H9 (cell line): ENCODE measurements at regions not wholly inside any gene's neighbourhood (a gene's known extent, or its start where the extent isn't known, plus 50 kb on each side); places are given as distances from the start of the nearest gene placed in this dataset.

Experiments used
- DNase-seq: peaks from one replicate; pipeline ENCODE4 v3.0.0-alpha.2; 2017
- H2AFZ ChIP-seq: one replicate; pipeline ENCODE4 v1.6.1; 2013; ENCODE audit warnings: mild to moderate bottlenecking, low read length, control low read depth, moderate library complexity
- H2AK5ac ChIP-seq: 2 replicates; pipeline ENCODE4 v1.6.1; 2013; ENCODE audit warnings: low read length, control low read depth, mixed read lengths; ENCODE audit not compliant: insufficient read length
- H2BK120ac ChIP-seq: one replicate; pipeline ENCODE4 v1.6.1; 2013; ENCODE audit warnings: low read depth, mild to moderate bottlenecking, low read length, control low read depth, inconsistent platforms; ENCODE audit not compliant: poor library complexity, severe bottlenecking
- H2BK12ac ChIP-seq: 2 replicates; pipeline ENCODE4 v1.6.1; 2013; ENCODE audit warnings: low read length, control low read depth, mixed read lengths, low read depth; ENCODE audit not compliant: insufficient read length
- H2BK15ac ChIP-seq: 2 replicates; pipeline ENCODE4 v1.6.1; 2013; ENCODE audit warnings: low read depth, low read length, control low read depth
- H2BK20ac ChIP-seq: one replicate; pipeline ENCODE4 v1.6.1; 2013; ENCODE audit warnings: low read depth, mild to moderate bottlenecking, low read length, control low read depth, inconsistent platforms; ENCODE audit not compliant: poor library complexity, severe bottlenecking
- H2BK5ac ChIP-seq: 2 replicates; pipeline ENCODE4 v1.6.1; 2013; ENCODE audit warnings: low read length, control low read depth, mixed read lengths; ENCODE audit not compliant: insufficient read length
- H3K14ac ChIP-seq: 2 replicates; pipeline ENCODE4 v1.6.1; 2013; ENCODE audit warnings: low read length, control low read depth; ENCODE audit not compliant: insufficient read depth
- H3K18ac ChIP-seq: 2 replicates; pipeline ENCODE4 v1.6.1; 2013; ENCODE audit warnings: low read depth, mild to moderate bottlenecking, mixed read lengths, low read length, control low read depth; ENCODE audit not compliant: insufficient read length
- H3K23ac ChIP-seq: 2 replicates; pipeline ENCODE4 v1.6.1; 2013; ENCODE audit warnings: low read length, control low read depth, mixed read lengths, low read depth; ENCODE audit not compliant: insufficient read length
- H3K23me2 ChIP-seq: 2 replicates; pipeline ENCODE4 v1.6.1; 2013; ENCODE audit warnings: low read depth, mild to moderate bottlenecking, mixed read lengths, low read length, control low read depth; ENCODE audit not compliant: insufficient read length, poor library complexity, severe bottlenecking
- H3K27ac ChIP-seq: 2 replicates; pipeline ENCODE4 v1.5.1; 2013; ENCODE audit warnings: low read length, control low read depth, mixed read lengths, low read depth; ENCODE audit not compliant: insufficient read length
- H3K27me3 ChIP-seq: 2 replicates; pipeline ENCODE4 v1.6.1; 2013; ENCODE audit warnings: low read length, control low read depth, inconsistent platforms; ENCODE audit not compliant: insufficient read depth
- H3K4ac ChIP-seq: 2 replicates; pipeline ENCODE4 v1.6.1; 2013; ENCODE audit warnings: low read depth, mild to moderate bottlenecking, control low read depth, inconsistent platforms, low read length, moderate library complexity
- H3K4me1 ChIP-seq: 2 replicates; pipeline ENCODE4 v1.6.1; 2013; ENCODE audit warnings: low read length, control low read depth, inconsistent platforms; ENCODE audit not compliant: insufficient read depth
- H3K4me2 ChIP-seq: 2 replicates; pipeline ENCODE4 v1.6.1; 2013; ENCODE audit warnings: low read length, control low read depth, mixed read lengths; ENCODE audit not compliant: insufficient read length, insufficient read depth
- H3K56ac ChIP-seq: 2 replicates; pipeline ENCODE4 v1.6.1; 2013; ENCODE audit warnings: low read depth, mild to moderate bottlenecking, mixed read lengths, low read length, control low read depth; ENCODE audit not compliant: insufficient read length
- H3K79me1 ChIP-seq: 2 replicates; pipeline ENCODE4 v1.6.1; 2013; ENCODE audit warnings: low read depth, mild to moderate bottlenecking, moderate library complexity, low read length, control low read depth, inconsistent platforms; ENCODE audit not compliant: insufficient read depth, poor library complexity, severe bottlenecking
- H3K79me2 ChIP-seq: 2 replicates; pipeline ENCODE4 v1.6.1; 2013; ENCODE audit warnings: low read length, control low read depth, inconsistent platforms; ENCODE audit not compliant: insufficient read depth
- H3K9ac ChIP-seq: 2 replicates; pipeline ENCODE4 v1.6.1; 2013; ENCODE audit warnings: low read length, control low read depth, mixed read lengths; ENCODE audit not compliant: insufficient read length; ENCODE audit errors: extremely low read depth
- H3K9me3 ChIP-seq: one replicate; pipeline ENCODE4 v1.6.1; 2013; ENCODE audit warnings: low read depth, low read length, inconsistent platforms; ENCODE audit not compliant: control insufficient read depth
- H3T11ph ChIP-seq: one replicate; pipeline ENCODE4 v1.6.1; 2013; ENCODE audit warnings: mild to moderate bottlenecking, low read length, control low read depth, inconsistent platforms
- H4K20me1 ChIP-seq: one replicate; pipeline ENCODE4 v1.6.1; 2013; ENCODE audit not compliant: control insufficient read depth, insufficient read length, insufficient read depth
- H4K5ac ChIP-seq: 2 replicates; pipeline ENCODE4 v1.6.1; 2013; ENCODE audit warnings: low read depth, mild to moderate bottlenecking, mixed read lengths, low read length, control low read depth; ENCODE audit not compliant: insufficient read length
- H4K8ac ChIP-seq: replicated peaks from 2 replicates; pipeline ENCODE4 v1.6.1; 2013; ENCODE audit warnings: low read length, control low read depth, mixed read lengths, low read depth; ENCODE audit not compliant: insufficient read length
- H4K91ac ChIP-seq: 2 replicates; pipeline ENCODE4 v1.6.1; 2013; ENCODE audit warnings: low read depth, mild to moderate bottlenecking, moderate library complexity, mixed read lengths, low read length, control low read depth; ENCODE audit not compliant: insufficient read length
- H3K27ac Mint-ChIP-seq, 3 experiments: 2 replicates in 2 of 3; 3 replicates in 1 of 3; pipeline ENCODE4 v1.8.0; 2020 to 2021; ENCODE audit warnings: mixed read lengths in 3 of 3, mild to moderate bottlenecking in 1 of 3, moderate library complexity in 1 of 3
- H3K27me3 Mint-ChIP-seq: 2 replicates; pipeline ENCODE4 v1.8.0; 2021; ENCODE audit warnings: low read depth, mild to moderate bottlenecking, moderate library complexity, mixed read lengths
- H3K36me3 Mint-ChIP-seq, 3 experiments: 2 replicates in 2 of 3; 3 replicates in 1 of 3; pipeline ENCODE4 v1.8.0; 2020 to 2021; ENCODE audit warnings: low read depth in 3 of 3, mixed read lengths in 3 of 3; ENCODE audit not compliant: insufficient read depth in 1 of 3
- H3K4me1 Mint-ChIP-seq, 2 experiments: 2 replicates each; pipeline ENCODE4 v1.8.0; 2020; ENCODE audit warnings: mixed read lengths in 2 of 2
- H3K4me3 Mint-ChIP-seq, 2 experiments: 2 replicates in 1 of 2; 3 replicates in 1 of 2; pipeline ENCODE4 v1.8.0; 2020 to 2021; ENCODE audit warnings: mild to moderate bottlenecking in 2 of 2, mixed read lengths in 2 of 2, moderate library complexity in 1 of 2
- H3K9me3 Mint-ChIP-seq, 2 experiments: 2 replicates in 1 of 2; 3 replicates in 1 of 2; pipeline ENCODE4 v1.8.0; 2020; ENCODE audit warnings: mild to moderate bottlenecking in 2 of 2, mixed read lengths in 2 of 2, moderate library complexity in 1 of 2
- WGBS: extraction: QIAGEN DNeasy Blood & Tissue Kit; methylation state at CpG from one replicate; pipeline ENCODE4 v1.1.7; 2013; ENCODE audit warnings: missing lambda C conversion rate, low lambda C conversion rate, mixed read lengths; ENCODE audit not compliant: insufficient read length; ENCODE audit errors: extremely low coverage; 5-methylcytosine and 5-hydroxymethylcytosine counted together
- TF ChIP-seq, protein P1 (sequence below): fragments of 200-600 bp; sonication (generic); conservative IDR thresholded peaks from 3 replicates; pipeline ENCODE4 v1.8.0; 2021; ENCODE audit warnings: antibody characterized with exemption, mild to moderate bottlenecking

DNA sequence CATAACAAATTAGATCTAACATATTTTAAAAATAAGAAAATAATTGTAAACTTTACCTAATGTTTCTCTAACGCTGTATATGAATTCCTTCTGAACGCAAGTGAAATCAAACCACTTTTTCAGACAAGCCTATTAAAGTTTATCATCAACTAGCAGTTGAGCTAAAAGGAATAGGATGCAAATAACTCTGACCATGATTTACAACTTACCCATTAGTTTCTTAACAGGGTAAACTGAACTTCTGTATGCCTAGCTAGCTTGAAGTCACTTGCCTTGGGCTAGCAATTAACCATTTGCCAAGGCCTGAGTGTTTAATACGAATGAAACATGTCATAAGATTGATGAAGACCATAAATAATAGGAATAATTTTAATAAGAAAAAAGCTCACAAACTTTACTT is 762.7 kb upstream of the ARRDC3 start:
- WGBS, result no CpG with 5 or more reads among the region's 3 CpGs
- H4K8ac ChIP-seq, result no peak overlapping the region
- no peaks in the 10 kb centered on the region for H3K9me3 Mint-ChIP-seq

More for the DNA sequence above, 762.7 kb upstream of the ARRDC3 start:
- Mint-ChIP-seq H3K36me3 (no peaks in the 10 kb centered on the region), H3K4me1 (no peaks in the 10 kb centered on the region), H3K4me3 (no peak overlapping the region), H3K27ac (no peak overlapping the region), H3K27me3 (no peaks in the 10 kb centered on the region)
- H3K14ac ChIP-seq, result no peak overlapping the region
- no peak overlapping the region for H3K4ac ChIP-seq
- no peak overlapping the region for H2BK15ac ChIP-seq
- no peaks in the 10 kb centered on the region for H4K20me1 ChIP-seq
- no peak overlapping the region for H2BK120ac ChIP-seq
- no peak overlapping the region for H4K5ac ChIP-seq
- H3K27me3 ChIP-seq, result no peaks in the 10 kb centered on the region
- H3K9ac ChIP-seq, result no peak overlapping the region
- H3K18ac ChIP-seq, result no peak overlapping the region
- H3K27ac ChIP-seq, result no peak overlapping the region
- no peak overlapping the region for H2BK12ac ChIP-seq
- no peak overlapping the region for H3K23ac ChIP-seq
- no peak overlapping the region for H2AK5ac ChIP-seq
- no peaks in the 10 kb centered on the region for H3K79me2 ChIP-seq
- H2AFZ ChIP-seq, result no peak overlapping the region
- H2BK5ac ChIP-seq, result no peak overlapping the region
- no peaks in the 10 kb centered on the region for H3K9me3 ChIP-seq
- H2BK20ac ChIP-seq, result no peak overlapping the region
- H3K4me2 ChIP-seq, result no peak overlapping the region
- H3K56ac ChIP-seq, result no peak overlapping the region
- no peaks in the 10 kb centered on the region for H3K4me1 ChIP-seq
- no peak overlapping the region for H3T11ph ChIP-seq
- H3K23me2 ChIP-seq, result no peaks in the 10 kb centered on the region
- H4K91ac ChIP-seq, result no peak overlapping the region
- DNase-seq, result no peak
- no peaks in the 10 kb centered on the region for H3K79me1 ChIP-seq
- TF ChIP-seq, protein P1, sequence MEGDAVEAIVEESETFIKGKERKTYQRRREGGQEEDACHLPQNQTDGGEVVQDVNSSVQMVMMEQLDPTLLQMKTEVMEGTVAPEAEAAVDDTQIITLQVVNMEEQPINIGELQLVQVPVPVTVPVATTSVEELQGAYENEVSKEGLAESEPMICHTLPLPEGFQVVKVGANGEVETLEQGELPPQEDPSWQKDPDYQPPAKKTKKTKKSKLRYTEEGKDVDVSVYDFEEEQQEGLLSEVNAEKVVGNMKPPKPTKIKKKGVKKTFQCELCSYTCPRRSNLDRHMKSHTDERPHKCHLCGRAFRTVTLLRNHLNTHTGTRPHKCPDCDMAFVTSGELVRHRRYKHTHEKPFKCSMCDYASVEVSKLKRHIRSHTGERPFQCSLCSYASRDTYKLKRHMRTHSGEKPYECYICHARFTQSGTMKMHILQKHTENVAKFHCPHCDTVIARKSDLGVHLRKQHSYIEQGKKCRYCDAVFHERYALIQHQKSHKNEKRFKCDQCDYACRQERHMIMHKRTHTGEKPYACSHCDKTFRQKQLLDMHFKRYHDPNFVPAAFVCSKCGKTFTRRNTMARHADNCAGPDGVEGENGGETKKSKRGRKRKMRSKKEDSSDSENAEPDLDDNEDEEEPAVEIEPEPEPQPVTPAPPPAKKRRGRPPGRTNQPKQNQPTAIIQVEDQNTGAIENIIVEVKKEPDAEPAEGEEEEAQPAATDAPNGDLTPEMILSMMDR, result no peak
